Liver (tissue), 8 donors: ENCODE measurements at regions not wholly inside any gene's neighbourhood (a gene's known extent, or its start where the extent isn't known, plus 50 kb on each side); places are given as distances from the start of the nearest gene placed in this dataset.

Experiments used
- DNase-seq: peaks from one replicate; pipeline ENCODE4 v3.0.0-alpha.2; 2017; ENCODE audit warnings: low spot score
- H3K27ac ChIP-seq, 2 donors: one replicate each; pipeline ENCODE4 v1.7.0; 2013; ENCODE audit warnings: inconsistent platforms in 2 of 2, low read length in 2 of 2, control low read depth in 1 of 2, low read depth in 1 of 2, mild to moderate bottlenecking in 1 of 2
- H3K27me3 ChIP-seq, 4 donors: one replicate each; pipeline versions ENCODE4 v1.6.1 to v1.7.0; 2013; ENCODE audit warnings: low read length in 3 of 4, inconsistent platforms in 1 of 4, mild to moderate bottlenecking in 1 of 4, moderate library complexity in 1 of 4; ENCODE audit not compliant: control insufficient read depth in 4 of 4, insufficient read depth in 4 of 4
- H3K36me3 ChIP-seq, 4 donors: one replicate each; pipeline versions ENCODE4 v1.6.1 to v1.7.0; 2013; ENCODE audit warnings: low read length in 3 of 4, mild to moderate bottlenecking in 3 of 4, low read depth in 1 of 4, moderate library complexity in 1 of 4; ENCODE audit not compliant: control insufficient read depth in 4 of 4, insufficient read depth in 3 of 4
- H3K4me1 ChIP-seq, 4 donors: one replicate each; pipeline versions ENCODE4 v1.6.1 to v1.7.0; 2013; ENCODE audit warnings: low read length in 3 of 4, mild to moderate bottlenecking in 3 of 4, moderate library complexity in 1 of 4; ENCODE audit not compliant: control insufficient read depth in 4 of 4, insufficient read depth in 4 of 4
- H3K4me3 ChIP-seq, 3 donors: one replicate each; pipeline versions ENCODE4 v1.6.1 to v1.7.0; 2013; ENCODE audit warnings: low read length in 3 of 3, control low read depth in 1 of 3, low read depth in 1 of 3, mild to moderate bottlenecking in 1 of 3
- H3K9ac ChIP-seq, 2 donors: one replicate each; pipeline ENCODE4 v1.7.0; 2013; ENCODE audit warnings: low read length in 2 of 2, mild to moderate bottlenecking in 2 of 2, moderate library complexity in 2 of 2, control low read depth in 1 of 2, low read depth in 1 of 2
- H3K9me3 ChIP-seq, 4 donors: one replicate each; pipeline versions ENCODE4 v1.6.1 to v1.7.0; 2013; ENCODE audit warnings: low read length in 3 of 4; ENCODE audit not compliant: control insufficient read depth in 4 of 4
- EGR1 ChIP-seq, 2 donors: IDR thresholded peaks; 2 replicates each; pipeline ENCODE4 v1.6.1; 2016 to 2018; ENCODE audit warnings: antibody characterized with exemption in 2 of 2, low read depth in 2 of 2
- FOXA1 ChIP-seq: IDR thresholded peaks from 2 replicates; pipeline ENCODE4 v1.6.1; 2016; ENCODE audit warnings: antibody characterized with exemption
- FOXA2 ChIP-seq: IDR thresholded peaks from 2 replicates; pipeline ENCODE4 v1.6.1; 2016; ENCODE audit warnings: antibody characterized with exemption
- GABPA ChIP-seq, 2 donors: IDR thresholded peaks in 1 of 2; conservative IDR thresholded peaks in 1 of 2; 2 replicates each; pipeline ENCODE4 v1.6.1; 2016; ENCODE audit warnings: antibody characterized with exemption in 2 of 2, mild to moderate bottlenecking in 1 of 2, moderate library complexity in 1 of 2
- HNF4A ChIP-seq, 2 donors: conservative IDR thresholded peaks; 2 replicates each; pipeline ENCODE4 v1.6.1; 2016; ENCODE audit warnings: antibody characterized with exemption in 2 of 2, mild to moderate bottlenecking in 2 of 2
- HNF4G ChIP-seq: IDR thresholded peaks from 2 replicates; pipeline ENCODE4 v1.6.1; 2016; ENCODE audit warnings: antibody characterized with exemption
- JUND ChIP-seq, 2 donors: IDR thresholded peaks; 2 replicates each; pipeline ENCODE4 v1.6.1; 2016; ENCODE audit warnings: antibody characterized with exemption in 2 of 2
- MAX ChIP-seq: IDR thresholded peaks from 2 replicates; pipeline ENCODE4 v1.6.1; 2016; ENCODE audit warnings: antibody characterized with exemption
- NR2F2 ChIP-seq: IDR thresholded peaks from 2 replicates; pipeline ENCODE4 v1.6.1; 2016; ENCODE audit warnings: antibody characterized with exemption
- RAD21 ChIP-seq, 2 donors: IDR thresholded peaks; 2 replicates each; pipeline ENCODE4 v1.6.1; 2016; ENCODE audit warnings: antibody characterized with exemption in 2 of 2, mild to moderate bottlenecking in 2 of 2
- REST ChIP-seq: IDR thresholded peaks from 2 replicates; pipeline ENCODE4 v1.6.1; 2016; ENCODE audit warnings: antibody characterized with exemption, mild to moderate bottlenecking
- RXRA ChIP-seq, 2 donors: IDR thresholded peaks; 2 replicates each; pipeline ENCODE4 v1.6.1; 2017 to 2018; ENCODE audit warnings: antibody characterized with exemption in 2 of 2, mild to moderate bottlenecking in 1 of 2
- SP1 ChIP-seq: IDR thresholded peaks from 2 replicates; pipeline ENCODE4 v1.6.1; 2018; ENCODE audit warnings: antibody characterized with exemption, mild to moderate bottlenecking
- TAF1 ChIP-seq: conservative IDR thresholded peaks from 2 replicates; pipeline ENCODE4 v1.6.1; 2016; ENCODE audit warnings: antibody characterized with exemption, mild to moderate bottlenecking
- YY1 ChIP-seq: IDR thresholded peaks from 2 replicates; pipeline ENCODE4 v1.6.1; 2016; ENCODE audit warnings: antibody characterized with exemption, mild to moderate bottlenecking
- ZBTB33 ChIP-seq: IDR thresholded peaks from 2 replicates; pipeline ENCODE4 v1.6.1; 2016; ENCODE audit warnings: antibody characterized with exemption
- WGBS: extraction: QIAGEN DNeasy Blood & Tissue Kit; methylation state at CpG from one replicate; pipeline ENCODE4 v1.1.7; 2013; 5-methylcytosine and 5-hydroxymethylcytosine counted together
- TF ChIP-seq, protein P1 (sequence below): fragments of 150-350 bp; IDR thresholded peaks from 2 replicates; pipeline ENCODE4 v1.5.1; 2017; ENCODE audit warnings: improper control_type of control experiment, low read depth, low read length; ENCODE audit not compliant: missing input control
- TF ChIP-seq, protein P2 (sequence below): IDR thresholded peaks from 2 replicates; pipeline ENCODE4 v1.6.1; 2016; ENCODE audit warnings: antibody characterized with exemption
- donor health status: healthy.
- donor health status: healthy.
- donor health status: healthy.
- donor health status: healthy.
- donor health status: healthy.

- no peak for TF ChIP-seq FOXA2
- TF ChIP-seq HNF4A (conservative IDR thresholded peaks at IDR 0.05): no peak
Measured at GRCh38 chr1:243926803-243927245, 76.8 kb upstream of the AKT3 start (continued).

DNA sequence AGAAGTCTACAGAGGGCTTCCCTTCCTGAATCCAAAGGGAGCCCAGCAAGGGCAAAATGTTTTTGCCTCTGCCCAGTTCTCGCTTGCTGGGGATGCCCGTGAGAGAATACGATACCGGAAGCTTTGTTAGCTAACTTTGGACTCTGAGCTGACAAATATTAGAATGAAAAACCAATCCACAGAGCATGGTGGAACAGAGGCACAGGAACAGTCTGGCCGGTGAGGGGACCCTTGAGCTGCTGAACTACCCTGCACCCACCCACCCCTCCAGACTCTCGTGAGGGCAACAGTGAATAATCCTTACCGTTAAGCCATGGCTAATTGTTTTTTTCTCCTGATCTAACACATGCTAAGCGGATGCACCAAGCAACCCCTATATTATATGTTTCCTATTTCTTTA lies 76.3 kb upstream of the AKT3 start:
- no peaks in the 10 kb centered on the region for H3K36me3 ChIP-seq
- H3K27ac ChIP-seq: no peak overlapping the region
- H3K9ac ChIP-seq: no peak overlapping the region
- WGBS: 61% methylated on average over 8 of the region's 8 CpGs
- no peaks in the 10 kb centered on the region for H3K9me3 ChIP-seq
- H3K4me3 ChIP-seq: no peak overlapping the region
- no peaks in the 10 kb centered on the region for H3K4me1 ChIP-seq
- peaks cover 0 to 5% (median 0%) of the 10 kb centered on the region in 4 donors for H3K27me3 ChIP-seq
- no peak for DNase-seq
- TF ChIP-seq, protein P1, sequence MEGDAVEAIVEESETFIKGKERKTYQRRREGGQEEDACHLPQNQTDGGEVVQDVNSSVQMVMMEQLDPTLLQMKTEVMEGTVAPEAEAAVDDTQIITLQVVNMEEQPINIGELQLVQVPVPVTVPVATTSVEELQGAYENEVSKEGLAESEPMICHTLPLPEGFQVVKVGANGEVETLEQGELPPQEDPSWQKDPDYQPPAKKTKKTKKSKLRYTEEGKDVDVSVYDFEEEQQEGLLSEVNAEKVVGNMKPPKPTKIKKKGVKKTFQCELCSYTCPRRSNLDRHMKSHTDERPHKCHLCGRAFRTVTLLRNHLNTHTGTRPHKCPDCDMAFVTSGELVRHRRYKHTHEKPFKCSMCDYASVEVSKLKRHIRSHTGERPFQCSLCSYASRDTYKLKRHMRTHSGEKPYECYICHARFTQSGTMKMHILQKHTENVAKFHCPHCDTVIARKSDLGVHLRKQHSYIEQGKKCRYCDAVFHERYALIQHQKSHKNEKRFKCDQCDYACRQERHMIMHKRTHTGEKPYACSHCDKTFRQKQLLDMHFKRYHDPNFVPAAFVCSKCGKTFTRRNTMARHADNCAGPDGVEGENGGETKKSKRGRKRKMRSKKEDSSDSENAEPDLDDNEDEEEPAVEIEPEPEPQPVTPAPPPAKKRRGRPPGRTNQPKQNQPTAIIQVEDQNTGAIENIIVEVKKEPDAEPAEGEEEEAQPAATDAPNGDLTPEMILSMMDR: no peak
- TF ChIP-seq REST (no peak), TAF1 (no peak), RAD21 (IDR thresholded peaks at IDR 0.05) (no peak), GABPA (IDR thresholded peaks at IDR 0.05 in 1 of 2, conservative IDR thresholded peaks at IDR 0.05 in 1 of 2) (no peak), ZBTB33 (no peak), NR2F2 (no peak), HNF4G (no peak), YY1 (no peak), JUND (IDR thresholded peaks at IDR 0.05) (no peak), SP1 (no peak), FOXA1 (no peak), HNF4A (conservative IDR thresholded peaks at IDR 0.05) (no peak), RXRA (IDR thresholded peaks at IDR 0.05) (no peak), MAX (no peak), EGR1 (IDR thresholded peaks at IDR 0.05; ENCODE audit: low read depth in 2 of 2) (no peak), FOXA2 (no peak)
- TF ChIP-seq, protein P2, sequence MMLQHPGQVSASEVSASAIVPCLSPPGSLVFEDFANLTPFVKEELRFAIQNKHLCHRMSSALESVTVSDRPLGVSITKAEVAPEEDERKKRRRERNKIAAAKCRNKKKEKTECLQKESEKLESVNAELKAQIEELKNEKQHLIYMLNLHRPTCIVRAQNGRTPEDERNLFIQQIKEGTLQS: no peak
